ENCODE measurements at regions not wholly inside any gene's neighbourhood (a gene's known extent, or its start where the extent isn't known, plus 50 kb on each side); places are given as distances from the start of the nearest gene placed in this dataset.

GRCh38 chr6:132052096-132052495 is 100.9 kb upstream of the CCN2 start:
- peak overlapping the region; percentile 14; the same call in 1 of the 2 replicates for H4K91ac ChIP-seq (ENCODE audit: insufficient read depth, low read depth, low read length)
- no peaks in the 10 kb centered on the region for H3K36me3 ChIP-seq (ENCODE audit: control insufficient read depth, insufficient read depth, low read length)
- H3K4me1 ChIP-seq (ENCODE audit: control insufficient read depth, insufficient read depth, low read length), result peaks cover 7% of the 10 kb centered on the region
- dilution Hi-C loops (cut with HindIII; ENCODE audit: low sequenced_read_pairs, unreplicated experiment), result no loop called here
- no peak overlapping the region for H3K4me3 ChIP-seq (ENCODE audit: insufficient read depth, low read depth, low read length)
- H2AK5ac ChIP-seq (ENCODE audit: low read depth, low read length), result no peak overlapping the region
- H3K9me1 ChIP-seq (ENCODE audit: insufficient read depth, low read length), result peaks cover 4% of the 10 kb centered on the region; the same call in 1 of the 2 replicates
- no peak overlapping the region for H3K23ac ChIP-seq (ENCODE audit: low read depth, low read length)
- no peak overlapping the region for H2AK9ac ChIP-seq (replicated peaks; ENCODE audit: low read depth, low read length, poor library complexity)
- H3K4ac ChIP-seq (ENCODE audit: low read depth, low read length), result no peak overlapping the region; the same call in 1 of the 2 replicates
- H3K27ac ChIP-seq (ENCODE audit: insufficient read depth, low read length), result no peak overlapping the region
- no peak overlapping the region for H3K56ac ChIP-seq (ENCODE audit: extremely low read depth, insufficient read depth, low read length)
- H2BK120ac ChIP-seq (ENCODE audit: low read depth, low read length), result peak overlapping the region; percentile 44; the same call in 1 of the 2 replicates
- ATAC-seq (ENCODE audit: low read depth), result no peak
- no TSS peak for BruUV-seq (replicated peaks)
- no peak overlapping the region for H3K4me2 ChIP-seq (ENCODE audit: low read depth, low read length)
- H3K79me1 ChIP-seq (ENCODE audit: low read depth in 1 of 2, low read length in 2 of 2), result peaks cover 0 to 3% of the 10 kb centered on the region in 2 experiments; a peak in 1 of 4 replicates
- no peak for DNase-seq
- H4K20me1 ChIP-seq (ENCODE audit: insufficient read depth, low read length), result no peaks in the 10 kb centered on the region
- no peaks in the 10 kb centered on the region for H3K9me3 ChIP-seq (ENCODE audit: control insufficient read depth, insufficient read depth, low read length)
- no peak overlapping the region for H3K9ac ChIP-seq (ENCODE audit: low read depth, low read length)
- H3K27me3 ChIP-seq (ENCODE audit: control insufficient read depth, insufficient read depth, low read length), result no peaks in the 10 kb centered on the region
- intact Hi-C loops (cut with micrococcal nuclease), result loop anchor here (5.0 kb wide), 1 partner anchor 40 kb away; no protein-coding TSS in a partner anchor
- POLR2A ChIA-PET (ENCODE audit: unreplicated experiment), result no interaction called here
- H3K18ac ChIP-seq (ENCODE audit: low read depth, low read length), result no peak overlapping the region
- in situ Hi-C loops (cut with MboI; ENCODE audit: low sequenced_read_pairs), result no loop called here
- TF ChIP-seq, protein P1, sequence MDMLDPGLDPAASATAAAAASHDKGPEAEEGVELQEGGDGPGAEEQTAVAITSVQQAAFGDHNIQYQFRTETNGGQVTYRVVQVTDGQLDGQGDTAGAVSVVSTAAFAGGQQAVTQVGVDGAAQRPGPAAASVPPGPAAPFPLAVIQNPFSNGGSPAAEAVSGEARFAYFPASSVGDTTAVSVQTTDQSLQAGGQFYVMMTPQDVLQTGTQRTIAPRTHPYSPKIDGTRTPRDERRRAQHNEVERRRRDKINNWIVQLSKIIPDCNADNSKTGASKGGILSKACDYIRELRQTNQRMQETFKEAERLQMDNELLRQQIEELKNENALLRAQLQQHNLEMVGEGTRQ (IDR thresholded peaks at IDR 0.05; ENCODE audit: low read depth, low read length), result no peak
- no peak for TF ChIP-seq MXI1 (IDR thresholded peaks at IDR 0.05; ENCODE audit: borderline replicate concordance, low read depth, low read length)
- TF ChIP-seq CEBPB (IDR thresholded peaks at IDR 0.05; ENCODE audit: low read depth, low read length), result no peak
- no peak for TF ChIP-seq POLR2A (IDR thresholded peaks at IDR 0.05; ENCODE audit: low read depth, low read length)
- no peak for TF ChIP-seq SMC3 (IDR thresholded peaks at IDR 0.05; ENCODE audit: low read depth, low read length)
- no peak for TF ChIP-seq RCOR1 (IDR thresholded peaks at IDR 0.05; ENCODE audit: insufficient replicate concordance, low read length)
- no peak for TF ChIP-seq CHD1 (IDR thresholded peaks at IDR 0.05; ENCODE audit: low read depth, low read length)
- TF ChIP-seq MAZ (IDR thresholded peaks at IDR 0.05; ENCODE audit: borderline replicate concordance, low read depth, low read length), result no peak
- no peak for TF ChIP-seq RAD21 (IDR thresholded peaks at IDR 0.05; ENCODE audit: low read length)
- peak overlapping the region; percentile 51; the same call in 1 of the 2 replicates for H2BK20ac ChIP-seq (ENCODE audit: low read depth, low read length)
- no peak overlapping the region for H4K5ac ChIP-seq (ENCODE audit: low read depth, low read length)
- WGBS, 2 experiments (ENCODE audit: extremely low coverage in 2 of 2, insufficient read length in 1 of 2), result no CpG with 5 or more reads among the region's 1 CpG
- H3K14ac ChIP-seq (replicated peaks; ENCODE audit: low read depth, low read length), result no peak overlapping the region
- CTCF ChIA-PET, result no interaction called here
- peak overlapping the region in 1 of 2 experiments; percentile 35; a peak in 1 of 4 replicates for H4K8ac ChIP-seq (ENCODE audit: low read depth in 2 of 2, low read length in 2 of 2)
- H2BK5ac ChIP-seq (ENCODE audit: low read depth, low read length, poor library complexity, severe bottlenecking), result no peak overlapping the region
- no peak overlapping the region for H2AFZ ChIP-seq (replicated peaks; ENCODE audit: low read length, poor library complexity)
- H2BK15ac ChIP-seq (ENCODE audit: low read depth, low read length), result peak overlapping the region; percentile 91; the same call in 1 of the 3 replicates

Measured in IMR-90 (cell line).